Parathyroid adenoma (tissue), 2 donors: ENCODE measurements at regions not wholly inside any gene's neighbourhood (a gene's known extent, or its start where the extent isn't known, plus 50 kb on each side); places are given as distances from the start of the nearest gene placed in this dataset.

Source experiments
- H2AFZ ChIP-seq: fragments of 300-600 bp; sonication (generic); one replicate; pipeline ENCODE4 v1.7.0; 2017; ENCODE audit warnings: antibody characterized with exemption, mild to moderate bottlenecking
- H3K27ac ChIP-seq: fragments of 300-600 bp; sonication (generic); one replicate; pipeline ENCODE4 v1.7.0; 2017
- H3K27me3 ChIP-seq: fragments of 300-600 bp; sonication (generic); one replicate; pipeline ENCODE4 v1.7.0; 2017; ENCODE audit warnings: low read length; ENCODE audit not compliant: control insufficient read depth, insufficient read depth
- H3K36me3 ChIP-seq: fragments of 300-600 bp; sonication (generic); one replicate; pipeline ENCODE4 v1.7.0; 2017; ENCODE audit warnings: low read length; ENCODE audit not compliant: control insufficient read depth, insufficient read depth
- H3K4me1 ChIP-seq: fragments of 300-600 bp; sonication (generic); one replicate; pipeline ENCODE4 v1.7.0; 2017; ENCODE audit warnings: control low read depth
- H3K4me2 ChIP-seq: fragments of 300-600 bp; sonication (generic); one replicate; pipeline ENCODE4 v1.7.0; 2017; ENCODE audit warnings: low read length
- H3K4me3 ChIP-seq: fragments of 300-600 bp; sonication (generic); one replicate; pipeline ENCODE4 v1.7.0; 2017; ENCODE audit warnings: low read depth, low read length
- H3K79me2 ChIP-seq: fragments of 300-600 bp; sonication (generic); one replicate; pipeline ENCODE4 v1.7.0; 2017; ENCODE audit warnings: control low read depth
- H3K9ac ChIP-seq: fragments of 300-600 bp; sonication (generic); one replicate; pipeline ENCODE4 v1.7.0; 2017; ENCODE audit warnings: mild to moderate bottlenecking
- H3K9me3 ChIP-seq: fragments of 300-600 bp; sonication (generic); one replicate; pipeline ENCODE4 v1.7.0; 2017; ENCODE audit warnings: low read length; ENCODE audit not compliant: control insufficient read depth
- CTCF ChIP-seq: fragments of 300-600 bp; sonication (generic); IDR thresholded peaks from one replicate; pipeline ENCODE4 v1.7.0; 2017; ENCODE audit warnings: antibody characterized with exemption, mild to moderate bottlenecking
- donor health status: primary hyperparathyroidism.

- H3K27me3 ChIP-seq, result no peaks in the 10 kb centered on the region
- H3K4me1 ChIP-seq, result no peaks in the 10 kb centered on the region
- H3K4me2 ChIP-seq, result no peak overlapping the region
- no peaks in the 10 kb centered on the region for H3K36me3 ChIP-seq
- H3K9ac ChIP-seq, result no peak overlapping the region
- H3K4me3 ChIP-seq, result no peak overlapping the region
- no peak for TF ChIP-seq CTCF
- H2AFZ ChIP-seq, result no peak overlapping the region
- no peaks in the 10 kb centered on the region for H3K9me3 ChIP-seq
- H3K27ac ChIP-seq, result no peak overlapping the region
- no peaks in the 10 kb centered on the region for H3K79me2 ChIP-seq
Measured at GRCh38 chr6:147839708-147840610, 331.5 kb downstream of the SAMD5 start.

DNA sequence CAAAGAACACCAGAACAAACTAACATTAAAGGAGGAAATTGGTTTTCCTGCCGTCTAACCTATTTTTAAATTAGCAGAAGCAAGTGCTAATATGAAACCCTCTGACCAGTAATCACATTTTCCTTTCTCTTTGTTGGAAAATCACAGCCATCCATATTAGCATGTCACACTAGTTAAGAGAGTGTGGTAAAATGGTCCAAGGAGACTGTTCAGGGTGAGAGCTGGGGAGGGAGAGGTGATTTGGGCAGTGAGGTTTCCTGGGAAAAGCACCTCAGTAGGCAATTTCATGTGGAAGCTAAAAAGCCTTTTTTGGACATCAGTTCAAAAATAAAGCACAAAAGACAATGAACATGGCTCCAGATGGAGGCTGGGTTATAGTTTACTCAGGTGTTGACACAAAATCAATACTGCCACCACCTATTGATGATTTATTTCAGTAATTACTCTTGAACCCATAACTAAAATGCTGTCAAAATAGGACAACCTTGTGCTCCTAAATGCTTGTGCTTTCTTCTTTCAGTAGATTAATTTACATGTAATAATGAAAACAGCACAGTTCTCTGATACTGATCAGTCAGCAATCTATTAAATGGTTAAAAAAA, 333.2 kb downstream of the SAMD5 start:
- Histone ChIP-seq H3K27me3 (no peaks in the 10 kb centered on the region), H3K4me3 (no peak overlapping the region), H3K27ac (no peak overlapping the region), H2AFZ (no peak overlapping the region), H3K9ac (no peak overlapping the region), H3K79me2 (no peaks in the 10 kb centered on the region), H3K36me3 (no peaks in the 10 kb centered on the region), H3K9me3 (no peaks in the 10 kb centered on the region), H3K4me1 (no peaks in the 10 kb centered on the region), H3K4me2 (no peak overlapping the region)
- no peak for TF ChIP-seq CTCF

DNA sequence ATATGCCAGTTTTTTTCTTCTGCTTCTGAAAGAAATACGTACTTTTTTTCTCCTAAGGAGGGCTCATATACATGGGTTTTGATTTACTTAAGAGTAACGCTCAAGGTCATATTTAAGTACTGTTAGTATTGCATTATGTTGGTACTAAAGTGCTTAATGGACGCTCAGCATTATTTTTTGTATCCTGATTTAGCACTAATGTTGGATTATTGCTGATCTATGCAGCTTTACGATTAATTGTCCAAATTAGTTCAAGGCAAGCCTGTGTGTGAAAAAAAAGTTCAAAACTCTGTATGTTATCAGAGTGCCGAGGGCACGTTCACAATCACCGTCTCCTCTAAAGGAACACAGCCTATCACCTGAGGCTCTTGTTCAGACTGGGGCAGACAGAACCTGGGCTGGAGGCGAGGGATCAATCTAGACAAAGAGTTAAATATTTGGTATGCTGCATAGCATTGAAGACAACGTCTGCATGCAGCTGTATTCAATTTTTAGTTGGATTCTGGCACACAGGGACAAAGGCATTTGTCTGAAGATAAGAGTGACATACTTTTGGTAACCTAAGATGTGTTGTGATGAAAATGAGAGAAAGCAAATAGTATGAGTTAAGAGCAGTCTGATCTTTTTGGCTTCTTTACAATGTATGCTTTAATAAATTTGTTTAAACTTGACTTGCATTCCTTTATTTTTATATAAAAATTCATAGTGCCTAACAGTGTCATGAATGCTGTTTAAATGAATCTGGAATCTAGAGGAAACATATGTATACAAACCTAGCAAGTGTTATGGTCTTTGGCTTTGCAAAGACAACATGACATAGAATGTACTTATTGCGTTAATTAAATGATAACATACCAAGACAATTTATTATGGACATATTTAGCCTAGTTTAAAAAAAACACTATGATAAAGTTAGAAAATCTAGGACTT, 341.2 kb downstream of the SAMD5 start:
- no peak overlapping the region for H3K4me2 ChIP-seq
- no peaks in the 10 kb centered on the region for H3K79me2 ChIP-seq
- no peaks in the 10 kb centered on the region for H3K9me3 ChIP-seq
- TF ChIP-seq CTCF, result no peak
- H3K27me3 ChIP-seq, result no peaks in the 10 kb centered on the region
- H2AFZ ChIP-seq, result no peak overlapping the region
- no peak overlapping the region for H3K4me3 ChIP-seq
- no peaks in the 10 kb centered on the region for H3K4me1 ChIP-seq
- no peak overlapping the region for H3K9ac ChIP-seq
- no peaks in the 10 kb centered on the region for H3K36me3 ChIP-seq
- no peak overlapping the region for H3K27ac ChIP-seq

GRCh38 chr6:147852772-147853171, 344.3 kb downstream of the SAMD5 start:
- no peaks in the 10 kb centered on the region for H3K9me3 ChIP-seq
- H3K36me3 ChIP-seq, result no peaks in the 10 kb centered on the region
- no peak overlapping the region for H3K27ac ChIP-seq
- H3K4me1 ChIP-seq, result no peaks in the 10 kb centered on the region
- no peak overlapping the region for H3K4me3 ChIP-seq
- H3K27me3 ChIP-seq, result no peaks in the 10 kb centered on the region
- no peak overlapping the region for H3K9ac ChIP-seq
- no peak for TF ChIP-seq CTCF
- H3K79me2 ChIP-seq, result no peaks in the 10 kb centered on the region
- H2AFZ ChIP-seq, result no peak overlapping the region
- no peak overlapping the region for H3K4me2 ChIP-seq
